Stimulated activated CD4-positive, alpha-beta T cell treated with anti-CD3 and anti-CD28 coated beads, Interleukin-1b, Interleukin-23, amount 100 ng/mL, for 4 hours (primary cell): ENCODE measurements at regions not wholly inside any gene's neighbourhood (a gene's known extent, or its start where the extent isn't known, plus 50 kb on each side); places are given as distances from the start of the nearest gene placed in this dataset.

Experiments used
- DNase-seq, 2 donors: peaks; one replicate each; pipeline ENCODE4 v3.0.0-alpha.2; 2020; ENCODE audit warnings: low read depth in 2 of 2

DNA sequence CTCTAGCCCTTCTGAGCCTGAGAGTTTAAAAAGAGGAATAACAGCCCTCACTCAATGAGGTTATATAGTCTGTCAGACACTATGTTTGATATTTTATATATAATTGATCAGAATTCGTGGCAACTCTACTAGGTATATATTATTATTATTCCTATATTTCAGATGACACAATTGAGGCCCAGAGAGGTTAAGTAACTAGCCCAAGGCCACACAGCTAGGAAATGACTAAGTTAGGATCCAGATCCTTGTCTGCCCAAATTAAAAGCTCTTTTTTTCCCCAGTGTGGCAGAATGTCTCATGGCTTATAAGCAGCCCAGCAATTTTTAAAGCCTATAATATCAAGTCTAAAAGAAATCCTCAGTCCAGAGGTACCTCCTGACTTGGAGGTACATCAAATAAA is 1119.9 kb upstream of the AUTS2 start:
- no peak for DNase-seq

DNA sequence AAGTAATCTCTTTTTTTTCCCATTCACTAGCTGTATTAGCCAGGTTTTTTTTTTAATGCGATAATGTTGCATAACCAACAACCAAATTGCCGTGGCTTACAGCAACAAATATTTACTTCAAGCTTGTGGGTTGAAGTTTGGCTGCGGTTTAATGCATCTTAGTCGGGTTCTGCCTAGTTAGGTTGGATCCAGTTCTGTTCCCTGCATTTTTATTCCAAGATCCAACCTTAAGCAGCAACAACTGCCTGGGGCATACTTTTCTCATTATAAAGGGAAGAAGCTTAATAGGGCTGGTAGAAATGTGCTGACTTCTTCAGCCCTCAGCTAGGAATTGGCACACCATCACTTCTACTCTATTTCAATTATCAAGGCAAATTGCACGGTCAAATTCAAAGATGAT is 1115.5 kb upstream of the AUTS2 start:
- no peak for DNase-seq

DNA sequence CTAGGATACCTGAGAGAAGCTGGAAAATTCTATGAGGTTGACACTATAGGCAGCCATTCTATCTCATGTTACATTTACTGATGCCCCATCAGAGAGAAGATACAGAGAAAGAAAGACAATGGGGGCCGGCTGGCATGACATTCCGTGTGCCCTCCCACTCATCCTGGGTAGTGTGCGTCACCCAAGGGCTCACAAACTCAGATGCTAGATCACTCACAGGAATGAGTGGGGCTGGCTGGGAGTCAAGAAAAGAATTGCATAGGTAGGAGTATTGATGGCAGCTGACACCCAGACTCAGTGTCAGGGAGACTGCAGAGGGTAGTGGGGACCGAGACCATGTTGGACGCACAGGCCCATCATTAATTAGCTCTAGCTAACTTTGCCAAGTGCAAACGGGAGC is 1113.5 kb upstream of the AUTS2 start:
- DNase-seq = no peak

DNA sequence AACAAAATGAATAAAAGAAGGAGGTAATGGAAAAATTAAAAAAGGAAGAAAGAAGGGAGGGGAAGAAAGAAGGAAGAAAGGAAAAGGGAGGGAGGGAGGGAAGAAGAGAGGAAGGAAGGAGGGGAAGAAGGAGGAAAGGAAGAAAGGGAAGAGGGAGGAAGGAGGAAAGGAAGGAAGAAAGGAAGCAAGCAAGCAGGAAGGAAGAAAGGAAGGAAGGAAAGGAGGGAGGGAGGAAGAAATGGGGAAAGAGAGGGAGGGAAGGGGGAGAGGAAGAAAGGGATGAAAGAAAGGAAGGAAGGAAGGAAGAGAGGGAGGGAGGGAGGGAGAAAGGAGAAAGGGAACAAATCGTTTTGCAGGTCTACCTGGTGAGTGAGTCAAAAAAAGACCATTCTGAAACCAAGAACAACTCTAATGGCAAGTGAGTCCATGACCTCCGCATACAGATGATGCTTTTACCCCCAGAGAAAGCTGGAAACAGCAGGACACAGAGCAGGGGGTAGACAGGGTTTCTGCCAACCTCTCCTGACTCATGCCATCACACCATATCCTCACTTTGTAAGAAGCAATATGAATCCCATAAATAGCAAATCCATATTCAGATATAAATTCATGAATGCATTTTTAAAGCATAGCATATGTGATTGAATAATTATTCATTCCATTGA is 1112.9 kb upstream of the AUTS2 start:
- DNase-seq = no peak

DNA sequence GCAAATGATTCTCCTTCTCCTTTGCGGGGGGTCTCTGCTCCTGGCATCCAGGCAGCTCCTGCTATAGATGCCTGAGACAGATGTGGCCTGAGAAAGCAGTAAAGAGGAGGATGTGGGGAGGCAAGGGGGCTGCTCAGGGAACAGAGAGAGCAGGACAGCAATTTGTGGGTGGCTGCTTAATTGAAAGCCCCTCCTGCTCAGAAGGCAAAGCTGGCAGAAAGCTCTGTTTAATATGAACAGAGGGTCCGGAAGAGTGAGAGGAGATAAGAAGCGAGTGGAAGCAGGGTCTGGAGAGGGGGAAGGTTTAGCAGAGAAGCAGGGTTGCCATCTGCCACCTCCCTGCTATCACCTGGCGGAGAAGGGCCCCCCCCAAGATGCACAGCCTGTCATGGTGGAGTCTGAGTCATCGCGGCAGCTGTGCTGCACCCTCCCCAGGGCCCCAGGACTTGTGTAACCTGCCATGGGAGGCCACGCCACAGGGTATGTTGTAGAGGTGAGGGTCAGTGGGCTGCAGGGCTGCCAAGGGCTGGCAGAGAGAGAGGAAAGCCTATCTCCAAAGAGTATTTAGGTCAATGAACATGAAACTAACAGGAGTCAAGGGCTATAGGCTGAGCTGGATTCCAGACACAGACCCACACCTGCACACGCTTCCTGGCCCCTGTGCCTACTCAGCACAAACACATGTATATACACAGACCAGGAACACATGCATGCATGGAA is 1109.8 kb upstream of the AUTS2 start:
- DNase-seq = no peak

DNA sequence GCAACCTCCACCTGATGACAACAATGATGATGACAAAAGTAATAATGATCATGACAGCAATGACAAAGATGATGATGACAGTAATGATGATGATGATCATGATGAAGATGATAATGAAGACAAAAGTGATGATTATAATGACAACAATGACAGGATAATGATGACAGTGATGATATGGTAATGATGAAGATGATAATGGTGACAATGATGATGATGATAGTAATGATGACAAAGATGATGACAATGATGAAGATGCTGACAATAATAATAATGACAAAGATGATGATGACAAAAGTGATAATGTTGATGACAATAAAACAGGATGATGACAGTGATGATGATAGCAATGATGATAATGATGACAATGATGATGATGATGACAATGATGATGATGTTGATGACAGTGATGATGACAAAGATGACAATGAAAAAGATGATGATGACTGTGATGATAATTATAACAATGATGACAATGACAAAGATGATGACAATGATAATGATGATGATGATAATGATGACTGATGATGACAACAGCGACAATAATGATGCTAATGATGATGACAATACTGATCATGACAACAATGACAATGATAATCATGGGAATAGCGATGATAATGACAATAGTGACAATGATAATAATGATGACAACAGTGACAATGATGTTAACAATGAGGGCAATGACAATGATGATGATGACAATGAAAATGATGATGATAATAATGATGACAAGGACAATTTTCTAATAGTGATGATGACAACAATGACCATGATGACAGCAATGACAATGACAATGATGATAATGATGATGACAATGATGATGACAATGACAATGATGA is 1106.5 kb upstream of the AUTS2 start:
- DNase-seq = no peak

DNA sequence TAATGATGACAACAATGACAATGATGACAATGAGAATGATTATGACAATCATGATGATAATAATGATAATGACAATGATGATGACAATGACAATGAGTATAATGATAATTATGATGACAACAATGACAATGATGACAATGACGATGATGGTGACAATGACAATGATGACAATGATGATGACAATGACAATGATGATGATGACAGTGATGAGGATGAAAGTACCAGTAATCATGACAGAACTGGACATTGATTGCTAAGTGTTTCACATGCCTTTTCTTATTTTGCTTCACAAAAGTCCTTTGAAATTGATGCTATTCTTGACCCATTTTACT is 1106.0 kb upstream of the AUTS2 start:
- no peak for DNase-seq

DNA sequence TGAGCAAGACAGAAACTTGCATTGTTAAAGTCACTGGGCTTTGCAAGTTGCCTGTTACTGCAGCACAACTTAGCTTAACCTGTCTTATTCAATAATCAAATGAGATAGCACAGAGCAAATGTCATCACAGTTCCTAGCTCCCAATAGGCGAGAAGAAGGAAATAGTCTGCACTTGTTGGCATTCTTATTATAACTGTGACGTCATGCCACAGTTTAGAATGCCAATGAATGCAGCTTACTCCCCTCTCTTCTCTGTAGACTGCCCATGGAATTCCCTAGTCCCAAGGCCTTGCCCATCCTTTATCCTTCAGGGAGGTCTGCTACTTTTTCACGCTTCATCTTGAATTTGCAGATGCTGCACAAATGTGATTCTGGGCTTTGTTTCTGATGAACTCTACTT is 1094.9 kb upstream of the AUTS2 start:
- DNase-seq = no peak

DNA sequence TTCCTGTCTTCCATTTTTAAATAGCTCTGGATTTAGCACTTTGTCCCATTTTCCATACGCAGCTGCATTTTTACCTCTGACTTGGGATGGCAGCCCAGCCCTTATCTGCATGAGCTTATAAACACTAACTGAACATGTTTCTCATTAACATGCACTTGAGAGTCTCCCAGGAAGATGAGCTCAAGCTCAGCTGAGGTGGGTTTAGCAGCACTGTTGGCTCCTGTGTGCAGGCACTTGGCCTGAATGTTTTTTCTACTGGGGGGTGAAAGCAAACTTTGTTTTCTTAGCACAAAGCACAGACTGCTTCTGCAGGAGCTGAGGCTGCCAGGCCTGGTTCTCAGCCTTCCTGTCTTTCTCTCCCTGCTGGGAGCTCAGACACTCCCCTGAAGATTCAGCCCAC is 1093.6 kb upstream of the AUTS2 start:
- DNase-seq = no peak

DNA sequence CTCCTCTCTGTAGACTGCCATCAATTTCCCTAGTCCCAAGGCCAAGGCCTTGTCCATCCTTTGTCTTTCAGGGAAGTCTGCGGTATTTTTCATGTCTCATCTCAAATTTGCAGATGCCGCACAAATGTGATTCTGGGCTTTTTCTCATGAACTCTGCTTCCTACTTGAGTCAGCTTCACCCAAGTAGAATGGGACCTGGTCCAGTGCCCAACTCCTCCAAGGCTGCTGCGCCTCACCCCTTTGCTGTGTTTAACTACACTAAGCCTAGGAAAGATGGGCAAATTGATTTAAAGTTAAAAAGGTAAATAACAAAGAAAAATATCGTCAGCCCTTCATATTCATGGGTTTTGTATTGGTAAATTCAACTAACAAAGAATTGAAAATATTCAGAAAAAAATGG is 1092.6 kb upstream of the AUTS2 start:
- DNase-seq = no peak

DNA sequence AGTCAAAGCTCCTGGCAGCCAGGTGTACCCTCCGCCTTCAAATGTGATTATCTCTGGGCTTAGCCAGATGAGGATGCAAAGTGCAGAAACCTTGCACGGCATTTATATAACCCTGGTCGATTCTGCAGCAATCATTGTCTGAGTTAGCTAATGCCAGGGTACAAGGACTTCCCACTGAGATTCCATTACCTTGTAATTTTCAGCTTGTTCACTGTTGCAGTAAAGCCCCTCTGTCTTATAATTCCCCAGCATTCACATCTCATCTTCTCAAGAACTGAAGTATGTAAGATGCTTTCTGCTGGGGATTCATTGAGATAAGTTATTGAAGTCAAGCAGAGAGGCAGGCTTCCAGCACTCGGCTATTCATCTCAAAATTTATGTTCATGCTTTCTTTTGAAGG is 1090.6 kb upstream of the AUTS2 start:
- DNase-seq = no peak

DNA sequence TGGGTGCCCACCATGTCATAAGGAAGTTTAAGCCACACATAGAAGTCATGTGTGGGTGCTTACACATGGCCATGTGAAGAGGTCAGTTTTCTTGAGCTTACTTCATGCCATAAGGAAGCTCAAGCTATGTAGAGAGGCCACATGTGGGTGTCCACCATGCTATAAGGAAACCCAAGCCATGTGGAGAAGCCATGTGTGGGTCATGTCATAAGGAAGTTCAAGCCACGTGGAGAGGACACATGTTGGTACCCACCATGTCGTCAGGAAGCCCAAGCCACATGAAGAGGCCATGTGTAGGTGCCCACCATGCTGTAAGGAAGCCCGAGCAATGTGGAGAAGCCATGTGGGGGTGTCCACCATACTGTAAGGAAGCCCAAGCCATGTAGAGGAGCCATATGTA is 1089.2 kb upstream of the AUTS2 start:
- DNase-seq = no peak

DNA sequence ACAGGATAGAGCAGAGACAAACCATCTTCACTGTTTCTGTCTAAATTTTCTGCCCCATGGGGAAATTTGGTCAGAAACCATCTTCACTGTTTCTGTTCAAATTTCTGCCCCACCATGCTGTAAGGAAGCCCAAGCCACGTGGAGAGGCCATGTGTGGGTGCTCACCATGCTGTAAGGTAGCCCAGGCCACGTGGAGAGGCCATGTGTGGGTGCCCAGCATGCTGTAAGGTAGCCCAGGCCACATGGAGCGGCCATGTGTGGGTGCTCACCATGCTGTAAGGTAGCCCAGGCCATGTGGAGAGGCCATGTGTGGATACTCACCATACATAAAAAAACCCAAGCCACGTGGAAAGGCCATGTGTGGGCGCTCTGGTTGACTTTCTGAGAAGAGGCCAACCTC is 1088.7 kb upstream of the AUTS2 start:
- no peak for DNase-seq

DNA sequence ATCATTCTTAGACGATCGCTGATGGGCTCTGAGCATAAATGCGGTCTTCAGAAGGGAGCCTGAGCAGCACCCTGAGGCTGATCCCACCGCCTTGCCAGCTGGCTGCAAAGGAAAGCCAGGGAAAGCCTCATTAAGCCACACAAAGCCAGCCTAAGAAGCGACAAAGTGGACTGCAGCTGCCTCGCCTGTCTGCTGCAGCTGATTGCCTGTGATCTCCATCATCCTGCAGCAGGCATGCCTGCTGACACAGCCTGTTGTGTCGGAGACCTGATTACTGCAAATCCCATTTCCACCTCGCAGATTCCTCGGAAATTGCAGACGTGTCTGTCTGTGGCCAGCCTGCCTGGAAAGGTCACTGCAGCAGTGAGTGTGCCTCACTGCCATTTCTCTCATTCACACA is 1087.0 kb upstream of the AUTS2 start:
- no peak for DNase-seq

DNA sequence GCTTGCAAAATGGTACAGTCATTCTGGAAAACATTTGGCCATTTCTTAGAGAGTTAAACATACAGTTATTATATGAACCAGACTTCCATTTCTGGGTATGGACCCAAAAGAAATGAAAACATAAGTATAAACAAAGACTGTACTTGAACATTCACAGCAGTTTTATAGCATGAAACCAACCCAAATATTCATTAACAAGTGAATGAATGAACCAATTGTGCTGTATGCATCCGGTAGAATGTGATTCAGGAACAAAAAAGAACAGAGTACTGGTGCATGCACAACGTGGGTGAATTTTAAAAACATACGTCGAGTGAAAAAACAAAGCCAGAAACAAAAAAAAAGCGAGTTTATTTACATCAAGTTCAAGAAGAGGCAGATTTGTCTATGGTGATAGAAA is 1085.8 kb upstream of the AUTS2 start:
- DNase-seq = no peak

DNA sequence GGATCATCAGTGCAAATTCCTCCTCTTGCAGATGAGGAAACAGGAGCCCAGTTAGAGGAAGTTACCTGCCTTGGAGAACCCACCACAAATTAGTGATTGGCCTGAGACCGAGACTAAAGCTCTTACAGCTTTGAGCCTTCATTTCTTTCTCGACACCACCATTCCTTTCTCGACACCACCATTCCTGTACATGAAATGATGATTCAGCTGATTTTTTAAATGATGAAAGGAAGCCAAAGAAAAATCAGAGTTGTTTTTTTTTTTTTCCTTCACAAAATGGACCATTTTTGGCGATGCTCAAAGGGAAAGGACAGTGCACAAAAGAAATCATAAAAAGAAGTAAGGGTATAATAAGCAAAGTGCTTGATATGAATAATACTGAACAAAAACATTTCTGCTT is 1080.2 kb upstream of the AUTS2 start:
- DNase-seq = no peak

DNA sequence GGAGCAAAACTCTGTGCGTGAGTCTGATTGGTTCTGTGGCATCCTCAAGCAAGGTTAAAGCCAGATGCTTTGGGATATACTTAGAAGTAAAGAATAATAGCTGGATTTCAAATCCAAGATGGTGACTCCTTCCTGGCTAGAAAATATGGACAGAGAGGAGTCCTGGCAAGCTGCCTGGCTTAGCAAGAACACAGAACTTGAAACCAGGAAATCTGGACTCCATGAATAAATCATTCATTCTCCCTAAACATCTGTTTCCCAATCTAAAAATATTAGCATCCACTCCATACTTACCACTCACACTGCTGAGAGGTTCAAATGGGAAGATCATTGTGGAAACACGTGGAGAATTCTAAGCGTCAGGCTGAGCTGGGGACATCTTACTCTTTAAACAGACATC is 1074.1 kb upstream of the AUTS2 start:
- no peak for DNase-seq

DNA sequence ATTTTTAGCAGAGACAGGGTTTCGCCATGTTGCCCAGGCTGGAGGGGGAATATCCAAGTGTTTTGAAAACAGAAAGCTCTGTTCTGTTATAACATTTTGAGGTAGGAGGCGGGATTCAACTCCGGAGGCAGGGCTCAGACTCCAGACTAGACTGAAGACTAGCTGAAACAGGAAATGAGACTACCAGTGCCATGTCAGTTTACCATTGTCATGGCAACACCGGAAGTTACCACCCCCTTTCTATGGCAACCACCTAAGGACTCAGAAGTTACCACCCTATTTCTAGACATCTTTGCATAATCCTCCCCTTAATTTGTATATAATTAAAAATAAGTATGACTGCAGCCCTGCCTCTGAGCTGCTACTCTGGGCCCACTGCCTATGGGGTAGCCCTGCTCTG is 1069.1 kb upstream of the AUTS2 start:
- DNase-seq = no peak

DNA sequence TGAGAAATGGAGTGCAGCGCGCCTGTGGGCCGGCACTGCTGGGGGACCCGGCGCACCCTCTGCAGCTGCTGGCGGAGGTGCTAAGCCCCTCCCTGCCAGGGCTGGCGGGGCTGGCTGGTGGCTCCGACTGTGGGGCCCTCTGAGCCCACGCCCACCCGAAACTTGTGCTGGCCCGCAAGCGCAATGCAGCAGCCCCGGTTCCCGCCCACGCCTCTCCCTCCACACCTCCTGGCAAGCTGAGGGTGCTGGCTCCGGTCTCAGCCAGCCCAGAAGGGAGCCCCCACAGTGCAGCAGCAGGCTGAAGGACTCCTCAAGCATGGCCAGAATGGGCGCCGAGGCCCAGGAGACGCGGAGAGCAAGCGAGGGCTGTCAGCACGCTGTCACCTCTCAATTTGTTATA is 1063.0 kb upstream of the AUTS2 start:
- no peak for DNase-seq

DNA sequence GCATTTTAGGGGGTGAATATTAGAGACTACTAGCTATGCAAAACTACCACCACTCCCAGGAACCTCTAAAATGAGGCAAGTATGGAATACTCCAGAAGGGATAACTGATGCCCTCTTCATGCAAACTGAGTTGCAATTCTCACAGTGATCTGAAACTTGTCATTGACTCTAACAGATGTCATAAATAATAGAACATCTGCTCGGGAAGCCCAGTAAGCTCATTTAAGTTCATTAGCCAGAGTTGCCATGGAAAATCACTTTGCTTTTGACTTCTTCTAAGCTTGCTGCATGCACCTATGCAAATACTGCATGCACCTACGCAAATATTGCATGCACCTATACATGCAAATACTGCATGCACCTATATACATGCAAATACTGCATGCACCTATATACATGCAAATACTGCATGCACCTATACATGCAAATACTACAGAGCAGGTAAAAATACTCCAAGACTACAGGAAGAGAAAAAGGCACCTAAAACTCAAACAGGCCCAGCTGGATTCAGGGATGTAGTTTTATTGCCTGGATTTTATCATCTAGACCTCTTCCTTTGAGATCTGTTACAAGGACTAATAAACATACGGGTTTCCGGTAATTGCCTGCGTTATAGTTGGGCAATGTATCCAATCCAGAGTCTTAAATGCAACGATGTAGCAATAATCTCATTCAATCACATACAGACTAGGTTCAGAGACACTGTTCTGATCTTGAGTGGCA is 1061.1 kb upstream of the AUTS2 start:
- no peak for DNase-seq

DNA sequence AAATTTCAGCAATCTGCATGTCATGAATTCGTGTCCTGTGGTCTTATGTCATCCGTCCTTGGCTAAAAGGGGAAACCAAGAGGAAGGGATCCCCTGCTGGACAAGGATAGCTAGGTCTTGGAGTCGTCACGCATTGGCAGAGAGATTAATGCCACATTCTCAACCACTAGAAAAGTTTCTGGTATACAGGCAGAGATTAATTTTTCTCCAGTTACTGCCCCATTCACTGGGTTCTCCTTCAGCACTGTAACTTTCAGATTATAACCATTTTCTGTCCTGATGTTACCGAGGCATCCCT is 1060.6 kb upstream of the AUTS2 start:
- no peak for DNase-seq

DNA sequence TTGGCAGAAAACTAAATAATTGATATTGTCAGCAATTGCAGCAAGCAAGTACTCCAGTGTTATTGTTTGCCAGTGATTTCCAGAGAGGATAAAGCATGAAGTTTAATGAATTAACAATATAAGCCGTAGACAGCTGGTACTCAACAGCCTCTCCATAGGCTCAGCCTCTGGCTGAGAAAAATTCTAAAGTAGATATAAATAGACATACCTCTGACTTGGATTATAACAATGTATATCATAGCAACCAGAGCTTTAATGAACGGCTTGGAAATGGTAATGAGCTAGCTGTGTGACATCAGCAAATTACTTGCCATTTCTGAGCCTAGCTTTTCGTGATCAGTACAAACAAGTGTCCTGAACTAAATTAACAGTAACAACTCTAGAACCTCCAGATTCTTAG is 1055.4 kb upstream of the AUTS2 start:
- no peak for DNase-seq

DNA sequence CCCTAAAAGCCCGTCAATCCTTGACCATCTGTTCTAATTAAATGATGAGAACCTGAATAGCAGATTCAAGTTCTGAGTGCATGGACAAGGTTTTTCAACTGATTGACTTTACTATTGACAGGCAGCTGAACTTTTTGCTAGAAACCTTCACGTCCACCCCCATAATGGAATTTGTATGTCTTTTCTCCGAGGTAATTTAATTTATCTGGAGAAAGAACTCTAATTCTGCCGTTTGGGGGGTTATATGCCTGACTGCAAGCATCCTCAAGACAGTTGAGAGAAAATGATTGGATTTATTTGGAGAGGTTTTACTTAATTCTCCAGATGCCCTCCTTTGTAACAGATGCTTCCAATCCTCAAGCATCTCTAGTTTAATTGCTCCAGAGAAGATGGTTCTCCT is 1053.4 kb upstream of the AUTS2 start:
- no peak for DNase-seq
